ENCODE measurements at regions not wholly inside any gene's neighbourhood (a gene's known extent, or its start where the extent isn't known, plus 50 kb on each side); places are given as distances from the start of the nearest gene placed in this dataset.
"Not testable (repeated sequence)": the region's sequence is repeated elsewhere in the genome, so short reads cannot be mapped to it uniquely, and the experiment has no call there.

DNA sequence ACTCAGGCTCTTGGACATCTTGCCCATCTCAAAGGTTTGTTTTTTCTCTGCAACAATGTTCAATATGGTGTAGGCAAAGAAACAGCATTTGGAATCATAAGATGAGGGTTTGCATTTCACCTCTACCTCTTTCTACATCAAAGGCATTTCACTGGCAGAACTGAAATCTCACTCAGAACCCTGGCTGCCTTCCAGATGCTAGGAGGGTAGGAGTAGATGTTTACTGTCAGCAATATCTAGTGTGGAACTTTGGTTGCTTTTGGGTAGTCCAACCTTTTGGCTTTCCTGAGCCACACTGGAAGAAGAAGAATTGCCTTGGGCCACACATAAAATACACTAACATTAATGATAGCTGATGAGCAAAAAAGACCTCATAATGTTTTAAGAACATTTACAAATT lies 297.0 kb upstream of the KLF3 start:
- no peak overlapping the region for H3K4me3 ChIP-seq (ENCODE audit: low read length)
- TF ChIP-seq ZNF274 (IDR thresholded peaks at IDR 0.05; ENCODE audit: low read depth, low read length) = no peak

DNA sequence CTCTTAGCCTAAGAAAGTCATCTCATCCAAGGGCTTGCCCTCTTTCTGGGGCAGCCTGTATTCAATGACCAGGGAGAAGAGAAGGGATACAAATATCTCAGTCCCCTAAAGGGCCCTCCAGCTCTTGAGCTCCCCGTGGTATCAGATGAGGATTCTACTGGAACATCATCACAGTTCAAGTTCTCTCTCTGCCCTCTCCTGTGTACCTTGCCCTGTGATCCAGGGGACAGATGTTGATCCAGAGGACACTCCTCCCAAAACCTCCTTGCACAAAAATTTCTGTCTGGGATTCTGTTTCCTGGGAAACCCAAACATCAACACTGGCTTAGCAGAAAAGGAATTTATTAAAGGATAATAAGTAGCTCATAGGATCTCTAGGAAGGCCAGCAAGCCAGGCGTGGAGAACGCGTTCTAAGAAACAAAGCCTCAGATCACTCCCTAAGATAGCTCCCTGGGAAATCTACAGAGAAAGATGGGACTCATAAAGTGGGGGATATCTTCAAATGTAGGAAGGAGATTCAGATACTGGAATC lies 296.3 kb upstream of the KLF3 start:
- no peak overlapping the region for H3K4me3 ChIP-seq (ENCODE audit: low read length)
- no peak for TF ChIP-seq ZNF274 (IDR thresholded peaks at IDR 0.05; ENCODE audit: low read depth, low read length)

DNA sequence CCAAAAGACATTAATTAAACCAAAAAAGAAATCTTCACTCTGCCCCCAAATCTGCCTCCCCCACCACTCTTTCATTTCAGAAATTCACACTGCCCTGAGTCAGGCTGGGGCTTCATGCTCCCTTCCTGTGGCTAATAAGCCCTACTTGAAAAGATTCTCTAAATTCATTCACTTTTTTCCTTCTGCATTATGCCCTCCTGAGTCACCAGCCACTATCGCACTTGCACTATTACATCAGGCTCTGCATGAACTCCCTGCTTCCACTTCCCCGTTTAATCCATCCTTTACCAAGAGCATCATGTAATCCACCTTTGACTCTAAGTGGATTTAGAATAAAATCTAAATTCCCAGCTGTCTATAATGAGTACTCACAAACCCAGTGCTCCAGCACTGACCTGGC lies 295.4 kb upstream of the KLF3 start:
- TF ChIP-seq ZNF274 (IDR thresholded peaks at IDR 0.05; ENCODE audit: low read depth, low read length) = no peak
- no peak overlapping the region for H3K4me3 ChIP-seq (ENCODE audit: low read length)

DNA sequence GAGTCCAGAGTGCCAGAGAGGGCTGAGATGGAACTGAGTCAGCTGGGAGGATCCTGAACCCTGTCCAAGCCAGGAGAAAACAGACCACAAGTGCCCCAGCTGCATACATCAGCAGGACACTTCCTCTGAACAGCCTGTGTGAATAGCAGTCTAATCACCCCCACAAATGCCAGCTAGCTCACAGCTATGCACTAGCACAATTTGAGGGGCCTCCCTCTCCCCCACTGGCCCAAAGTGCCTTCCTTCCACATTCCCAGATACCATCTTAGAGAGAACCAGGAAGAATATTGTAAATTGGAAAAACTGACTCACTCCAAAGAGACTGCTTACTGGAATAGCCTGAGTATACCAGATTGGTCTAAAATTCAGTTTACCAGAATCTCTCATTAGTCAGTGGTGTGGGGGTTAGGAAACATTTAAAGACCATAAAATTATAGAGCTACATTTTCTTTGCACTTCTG lies 292.6 kb upstream of the KLF3 start:
- TF ChIP-seq ZNF274 (IDR thresholded peaks at IDR 0.05; ENCODE audit: low read depth, low read length) = no peak
- no peak overlapping the region for H3K4me3 ChIP-seq (ENCODE audit: low read length)

DNA sequence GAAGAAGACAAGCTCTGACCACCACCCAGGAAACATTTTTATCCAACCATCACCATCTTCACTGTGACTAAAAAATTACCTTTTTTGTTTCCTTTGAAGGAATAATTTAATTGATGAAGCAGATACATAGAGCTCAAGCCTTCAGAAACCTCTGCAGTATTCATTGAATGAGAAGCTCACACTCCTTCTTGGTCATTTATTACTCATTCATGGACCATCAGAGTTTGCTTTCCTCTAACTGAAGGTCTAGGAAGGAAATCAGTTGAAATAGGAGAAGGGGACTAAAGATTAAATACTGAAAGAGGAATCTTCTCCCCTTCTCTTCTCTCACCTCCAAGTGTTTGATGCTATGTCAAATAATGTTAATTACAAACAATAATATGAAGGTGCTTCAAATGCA lies 290.6 kb upstream of the KLF3 start:
- no peak for TF ChIP-seq ZNF274 (IDR thresholded peaks at IDR 0.05; ENCODE audit: low read depth, low read length)

DNA sequence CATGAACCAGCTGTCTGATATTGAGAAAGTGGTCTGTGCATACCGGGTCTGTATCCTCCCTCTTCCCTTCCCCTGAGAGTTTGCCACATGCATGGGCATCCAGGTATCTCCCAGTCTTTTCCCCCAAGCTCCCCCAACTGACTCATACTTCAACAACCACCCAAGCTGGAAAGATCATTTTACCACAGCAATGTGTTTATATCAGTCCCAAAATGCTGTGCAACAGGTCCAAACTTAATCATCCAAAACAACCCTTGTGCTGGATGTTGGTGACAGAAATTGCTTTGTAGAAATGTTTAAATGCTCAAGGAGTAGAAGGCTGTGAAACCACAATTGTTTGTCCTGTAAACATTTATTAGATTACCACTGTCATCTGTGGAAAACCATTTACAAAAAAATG lies 286.8 kb upstream of the KLF3 start:
- no peak for TF ChIP-seq ZNF274 (IDR thresholded peaks at IDR 0.05; ENCODE audit: low read depth, low read length)
- no peak overlapping the region for H3K4me3 ChIP-seq (ENCODE audit: low read length)

More for the DNA sequence above, 290.6 kb upstream of the KLF3 start:
- H3K4me3 ChIP-seq (ENCODE audit: low read length) = no peak overlapping the region

DNA sequence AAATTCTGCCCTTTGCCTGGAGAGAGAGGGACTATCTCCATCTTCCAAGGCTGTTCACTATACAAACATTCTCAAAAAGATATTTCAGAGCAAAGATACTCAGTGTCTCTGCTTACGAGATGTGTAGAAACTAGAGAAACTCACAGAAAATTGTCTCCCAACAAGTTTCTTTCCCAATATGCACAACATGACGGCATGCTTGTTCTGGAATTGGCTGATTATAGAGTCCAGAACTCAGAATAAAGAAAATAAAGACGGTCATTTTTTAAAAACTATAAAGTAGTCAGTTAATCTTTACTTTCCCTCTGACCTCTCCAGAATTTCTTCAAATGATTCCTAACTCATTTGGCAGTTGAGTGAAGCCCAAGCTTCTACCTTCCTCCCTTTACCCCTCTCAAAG lies 285.5 kb upstream of the KLF3 start:
- no peak overlapping the region for H3K4me3 ChIP-seq (ENCODE audit: low read length)
- no peak for TF ChIP-seq ZNF274 (IDR thresholded peaks at IDR 0.05; ENCODE audit: low read depth, low read length)

DNA sequence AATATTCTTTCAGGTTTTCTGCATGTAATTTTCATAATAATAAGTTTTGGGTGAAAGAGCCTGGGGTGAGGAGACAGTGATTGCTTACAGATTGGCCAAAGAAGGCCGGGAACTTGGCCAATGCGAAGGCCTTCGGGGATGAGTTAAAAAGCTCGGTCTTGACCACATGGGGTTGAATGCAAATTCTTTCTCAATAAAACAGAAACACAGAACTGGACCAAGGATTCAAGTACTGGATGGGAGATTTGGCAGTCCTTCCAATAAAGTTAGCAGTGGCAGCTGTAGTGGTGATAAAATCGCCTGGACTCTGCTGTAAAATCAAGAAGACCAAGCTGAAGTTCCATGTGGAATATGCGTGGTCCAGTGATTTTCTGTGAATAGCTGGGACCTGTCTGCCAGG lies 282.2 kb upstream of the KLF3 start:
- H3K4me3 ChIP-seq (ENCODE audit: low read length) = no peak overlapping the region
- no peak for TF ChIP-seq ZNF274 (IDR thresholded peaks at IDR 0.05; ENCODE audit: low read depth, low read length)

DNA sequence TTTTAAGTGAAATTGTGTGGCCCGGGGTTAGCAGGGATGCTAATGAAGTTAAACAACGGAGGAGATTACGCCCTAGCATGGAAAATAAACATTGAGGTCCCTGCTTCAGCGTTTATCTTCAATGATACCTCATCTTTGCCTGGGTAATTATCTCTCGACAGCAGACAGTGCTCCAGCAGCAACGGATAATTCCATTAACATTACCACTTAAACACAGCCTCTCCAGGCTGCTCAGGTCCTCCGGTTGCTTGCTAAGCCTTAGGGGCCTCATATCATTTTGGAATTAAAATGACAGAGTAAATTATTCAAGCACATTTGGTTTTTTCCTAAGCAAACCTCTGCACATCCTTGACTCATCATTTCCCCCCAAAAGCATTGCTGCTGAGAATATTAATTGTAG lies 281.5 kb upstream of the KLF3 start:
- TF ChIP-seq ZNF274 (IDR thresholded peaks at IDR 0.05; ENCODE audit: low read depth, low read length) = no peak

DNA sequence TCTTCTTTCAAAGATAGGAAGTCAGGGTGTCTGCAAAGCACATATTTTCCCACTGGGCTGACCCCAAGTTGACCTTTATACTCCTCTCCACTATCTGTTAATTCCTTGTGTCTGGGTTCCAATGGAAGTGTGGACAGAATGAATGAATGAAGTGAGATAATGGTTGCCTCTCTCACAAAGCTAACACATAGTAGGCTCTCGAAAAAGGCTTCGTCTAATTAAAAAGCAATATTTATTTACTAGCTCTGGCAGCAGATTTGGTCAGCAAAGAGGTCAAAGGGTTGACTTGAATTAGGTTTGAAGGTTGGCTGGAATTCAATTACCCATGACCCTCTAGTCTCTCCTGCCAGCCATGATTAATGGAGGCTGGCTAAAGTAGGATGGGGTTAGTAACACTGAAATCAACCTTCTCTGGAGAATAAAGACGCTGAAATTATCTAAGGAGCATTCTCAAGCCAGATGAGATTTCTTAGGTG lies 280.3 kb upstream of the KLF3 start:
- no peak overlapping the region for H3K4me3 ChIP-seq (ENCODE audit: low read length)
- no peak for TF ChIP-seq ZNF274 (IDR thresholded peaks at IDR 0.05; ENCODE audit: low read depth, low read length)

More for the DNA sequence above, 281.5 kb upstream of the KLF3 start:
- no peak overlapping the region for H3K4me3 ChIP-seq (ENCODE audit: low read length)

DNA sequence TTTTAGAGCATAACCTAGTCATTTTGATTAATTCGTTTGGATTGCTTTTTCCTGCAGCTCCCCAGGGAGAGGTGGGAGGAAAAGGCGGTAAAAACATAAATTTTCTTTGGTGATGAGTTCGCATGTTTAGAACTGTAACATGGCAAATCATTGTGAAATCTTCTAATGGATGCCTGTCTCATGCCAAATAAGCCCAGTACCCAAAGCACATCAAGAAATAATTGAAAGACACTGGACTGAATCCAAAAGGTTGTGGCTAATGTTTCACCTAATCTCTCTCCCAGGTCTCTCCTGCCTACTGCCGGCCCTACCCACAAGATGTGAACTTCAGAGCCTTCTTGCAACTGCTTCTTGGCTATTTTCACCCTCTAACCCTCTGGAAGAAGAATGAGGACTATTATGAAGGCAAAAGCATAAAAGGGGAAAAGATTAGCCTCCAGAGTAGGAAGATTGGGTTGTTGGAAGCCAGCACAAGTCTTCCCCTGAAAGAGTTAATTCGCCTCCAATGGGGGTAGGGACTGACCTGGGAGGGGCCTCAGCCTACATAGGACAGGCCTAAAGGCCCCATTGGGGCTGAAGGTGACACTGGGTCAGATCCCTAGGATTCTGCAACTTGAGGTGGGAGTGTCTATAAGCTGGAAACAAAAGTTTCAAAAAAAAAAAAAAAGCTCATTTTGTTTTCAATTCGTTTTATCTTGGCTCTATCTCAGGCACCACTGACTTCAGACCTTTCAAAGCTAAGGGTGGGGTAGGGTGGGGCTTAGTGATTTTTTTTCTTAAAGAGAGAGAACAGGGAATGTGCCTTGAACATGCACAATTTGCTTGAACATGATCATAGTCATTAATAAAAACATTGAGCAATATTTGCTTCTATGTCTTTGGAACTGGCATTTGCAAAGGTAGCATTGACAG lies 278.6 kb upstream of the KLF3 start:
- no peak overlapping the region for H3K4me3 ChIP-seq (ENCODE audit: low read length)
- no peak for TF ChIP-seq ZNF274 (IDR thresholded peaks at IDR 0.05; ENCODE audit: low read depth, low read length)

DNA sequence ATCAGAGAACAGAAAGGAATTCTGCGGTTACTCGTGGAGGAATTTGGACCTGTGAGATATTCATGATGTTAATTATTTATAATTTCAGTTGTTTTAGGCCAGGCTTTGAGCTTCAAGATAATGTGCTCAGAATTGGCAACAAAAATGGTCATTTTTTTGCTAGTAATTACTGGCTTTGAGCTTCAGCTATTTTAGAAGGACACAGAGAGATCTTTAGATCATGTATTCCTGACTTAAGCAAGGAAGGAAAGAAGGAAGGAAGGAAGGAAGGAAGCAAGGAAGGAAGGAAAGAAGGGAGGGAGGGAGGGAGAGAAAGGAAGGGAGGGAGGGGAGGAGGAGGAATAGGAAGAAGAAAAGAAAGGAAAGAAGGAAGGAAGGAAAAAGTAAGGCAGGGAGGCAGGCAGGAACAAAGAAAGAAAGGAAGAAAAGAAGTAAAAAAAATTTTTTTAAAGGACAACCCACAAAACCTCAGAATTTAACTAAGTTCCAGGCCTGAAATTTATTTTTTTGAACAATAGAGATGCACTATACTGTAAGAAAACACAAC lies 277.9 kb upstream of the KLF3 start:
- H3K4me3 ChIP-seq (ENCODE audit: low read length) = no peak overlapping the region
- no peak for TF ChIP-seq ZNF274 (IDR thresholded peaks at IDR 0.05; ENCODE audit: low read depth, low read length)

DNA sequence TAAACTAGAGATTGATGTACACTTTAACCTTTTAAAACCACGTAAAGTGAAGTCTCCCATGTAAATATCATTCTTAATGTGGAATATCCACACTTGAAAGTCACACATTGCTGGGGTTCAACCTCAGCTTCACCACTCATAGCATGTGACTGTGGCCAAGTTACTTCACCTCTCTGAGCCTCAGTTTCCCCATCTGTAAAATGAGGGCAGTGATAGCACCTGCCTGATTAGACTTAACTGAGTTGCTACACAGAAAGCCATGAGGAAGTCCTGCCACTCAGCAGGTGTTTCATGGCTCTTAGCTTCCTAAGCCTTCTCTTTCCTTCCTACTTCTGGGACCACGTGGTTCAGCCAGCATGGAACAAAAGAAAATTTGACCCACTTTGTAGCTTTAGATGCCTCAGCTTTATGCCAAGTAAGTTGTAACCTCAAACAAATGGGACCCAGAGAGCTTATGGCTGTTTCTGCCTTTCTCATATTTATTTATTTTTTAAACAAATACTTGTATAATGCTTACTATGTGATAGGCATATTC lies 277.3 kb upstream of the KLF3 start:
- no peak overlapping the region for H3K4me3 ChIP-seq (ENCODE audit: low read length)
- no peak for TF ChIP-seq ZNF274 (IDR thresholded peaks at IDR 0.05; ENCODE audit: low read depth, low read length)

DNA sequence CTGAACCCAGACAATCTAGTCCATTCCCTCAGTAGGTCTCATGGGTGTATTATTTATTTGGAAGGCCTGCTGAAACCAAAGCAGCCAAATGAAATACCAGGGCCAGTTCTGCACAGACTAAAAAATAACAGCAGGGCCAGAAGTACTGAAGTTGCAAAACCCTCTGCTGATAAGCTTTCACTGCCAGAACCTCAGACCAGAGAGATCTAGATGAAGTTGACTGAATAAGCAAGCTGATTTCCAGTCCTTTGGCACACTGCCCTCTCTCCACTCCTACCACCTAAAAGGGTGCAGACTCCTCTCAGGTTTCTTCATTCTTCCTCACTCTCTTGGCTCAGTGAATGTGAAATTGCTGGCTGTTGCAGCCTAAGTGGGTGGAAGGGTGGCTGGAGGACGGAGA lies 276.7 kb upstream of the KLF3 start:
- TF ChIP-seq ZNF274 (IDR thresholded peaks at IDR 0.05; ENCODE audit: low read depth, low read length) = no peak
- H3K4me3 ChIP-seq (ENCODE audit: low read length) = no peak overlapping the region

DNA sequence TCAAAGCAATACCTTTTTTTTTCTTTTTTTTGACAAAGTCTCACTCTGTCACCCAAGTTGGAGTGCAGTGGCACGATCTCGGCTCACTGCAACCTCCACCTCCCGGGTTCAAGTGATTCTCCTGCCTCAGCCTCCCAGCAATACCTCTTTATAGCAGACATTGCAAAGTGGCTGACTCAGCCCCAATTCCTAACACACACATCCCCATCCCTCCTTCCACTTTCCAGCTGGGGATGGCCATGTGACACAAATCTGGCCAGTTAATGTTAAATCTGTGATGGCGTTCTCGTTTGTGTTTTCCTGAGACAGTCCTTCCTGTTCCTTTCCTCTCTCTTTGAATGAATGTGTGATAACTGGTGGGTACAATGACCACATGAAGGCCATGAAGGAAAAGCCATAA lies 276.2 kb upstream of the KLF3 start:
- TF ChIP-seq ZNF274 (IDR thresholded peaks at IDR 0.05; ENCODE audit: low read depth, low read length) = no peak
- no peak overlapping the region for H3K4me3 ChIP-seq (ENCODE audit: low read length)

DNA sequence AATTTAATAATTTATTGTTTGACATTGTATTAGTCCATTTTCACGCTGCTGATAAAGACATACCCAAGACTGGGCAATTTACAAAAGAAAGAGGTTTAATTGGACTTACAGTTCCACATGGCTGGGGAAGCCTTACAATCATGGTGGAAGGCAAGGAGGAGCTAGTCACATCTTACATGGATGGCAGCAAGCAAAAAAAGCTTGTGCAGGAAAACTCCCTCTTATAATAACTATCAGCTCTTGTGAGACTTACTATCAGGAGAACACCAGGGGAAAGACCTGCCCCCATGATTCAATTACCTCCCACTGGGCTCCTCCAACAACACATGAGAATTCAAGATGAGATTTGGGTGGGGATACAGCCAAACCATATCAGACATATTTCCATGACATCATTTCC lies 275.1 kb upstream of the KLF3 start:
- not testable (repeated sequence) for H3K4me3 ChIP-seq (ENCODE audit: low read length)

Measured in GM08714 (cell line).